ENCODE measurements at regions not wholly inside any gene's neighbourhood (a gene's known extent, or its start where the extent isn't known, plus 50 kb on each side); places are given as distances from the start of the nearest gene placed in this dataset.

DNA sequence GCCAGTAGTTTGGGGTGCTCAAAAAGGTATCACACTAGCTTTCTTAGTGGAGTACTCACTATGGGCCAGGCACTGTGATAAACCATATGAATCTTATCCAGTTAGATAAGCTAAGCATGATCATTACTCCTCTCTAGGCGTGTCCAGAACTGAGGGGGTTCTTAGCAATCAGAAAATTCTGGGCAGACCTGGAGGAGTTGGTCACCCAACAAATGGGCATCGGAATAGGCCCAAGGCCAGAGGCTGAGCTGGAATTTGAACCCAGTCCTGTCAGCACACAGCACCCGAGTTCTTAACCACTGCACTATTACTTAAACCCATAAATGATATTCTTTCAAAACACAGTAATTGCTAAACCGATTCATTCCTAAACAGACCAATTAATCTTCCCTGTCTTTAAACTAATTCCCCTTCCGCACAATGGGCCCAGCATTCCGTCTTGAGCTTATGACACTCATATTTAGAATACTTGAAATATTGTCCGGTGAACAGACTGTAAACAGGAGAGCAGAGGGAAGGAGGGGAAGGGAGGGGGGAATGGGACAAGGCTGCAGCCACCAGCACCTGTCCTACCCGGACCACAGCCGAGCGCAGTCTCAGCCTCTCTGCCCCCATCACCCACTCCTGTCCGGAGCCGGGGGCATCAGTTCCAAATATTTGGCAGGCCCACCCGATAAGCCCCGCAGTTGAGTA lies 113.0 kb upstream of the GADD45A start:
- intact Hi-C loops (cut with DNase I; ENCODE audit: low total_unique reads) = no loop called here
- DNase-seq = no peak
- H3K4me3 ChIP-seq = no peak overlapping the region
- no peak overlapping the region for H3K27ac ChIP-seq
- no peak for TF ChIP-seq POLR2A (IDR thresholded peaks at IDR 0.05)
- no peaks in the 10 kb centered on the region for H3K36me3 ChIP-seq
- H3K4me1 ChIP-seq = no peaks in the 10 kb centered on the region
- H3K27me3 ChIP-seq = no peaks in the 10 kb centered on the region
- no peaks in the 10 kb centered on the region for H3K9me3 ChIP-seq

DNA sequence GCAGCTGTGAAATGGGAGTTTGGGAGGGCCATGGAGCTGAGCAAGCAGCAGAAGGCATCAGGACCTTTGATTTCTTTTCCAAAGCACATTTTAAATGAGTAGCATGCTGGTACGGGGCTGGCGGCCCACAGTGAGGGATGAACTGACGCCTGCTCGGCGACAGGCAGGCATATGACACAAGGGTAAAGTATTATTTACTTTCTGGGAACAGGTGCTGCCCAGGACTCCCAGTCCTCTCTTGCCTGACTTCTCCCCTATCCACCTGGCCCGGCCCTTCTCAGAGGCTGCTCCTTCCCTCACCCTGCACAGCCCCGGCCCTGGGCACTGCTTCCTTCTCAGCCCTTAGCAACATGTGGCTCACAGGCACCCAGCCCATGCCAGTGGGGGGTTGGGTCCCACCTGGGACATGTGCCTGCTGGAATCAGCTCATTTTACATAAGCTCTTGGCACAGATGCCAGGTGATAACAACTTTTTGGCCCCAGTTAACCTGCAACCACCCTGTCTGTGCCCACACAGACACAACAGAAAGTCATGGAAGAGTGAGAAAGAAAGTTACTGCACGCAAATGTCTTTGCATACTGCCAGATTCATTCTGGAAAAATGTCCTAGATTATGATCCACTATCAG lies 112.3 kb upstream of the GADD45A start:
- Histone ChIP-seq H3K9me3 (no peaks in the 10 kb centered on the region), H3K27ac (no peak overlapping the region), H3K4me1 (no peaks in the 10 kb centered on the region), H3K36me3 (no peaks in the 10 kb centered on the region), H3K27me3 (no peaks in the 10 kb centered on the region), H3K4me3 (no peak overlapping the region)
- intact Hi-C loops (cut with DNase I; ENCODE audit: low total_unique reads) = no loop called here
- TF ChIP-seq POLR2A (IDR thresholded peaks at IDR 0.05) = no peak
- TF ChIP-seq, protein P1, sequence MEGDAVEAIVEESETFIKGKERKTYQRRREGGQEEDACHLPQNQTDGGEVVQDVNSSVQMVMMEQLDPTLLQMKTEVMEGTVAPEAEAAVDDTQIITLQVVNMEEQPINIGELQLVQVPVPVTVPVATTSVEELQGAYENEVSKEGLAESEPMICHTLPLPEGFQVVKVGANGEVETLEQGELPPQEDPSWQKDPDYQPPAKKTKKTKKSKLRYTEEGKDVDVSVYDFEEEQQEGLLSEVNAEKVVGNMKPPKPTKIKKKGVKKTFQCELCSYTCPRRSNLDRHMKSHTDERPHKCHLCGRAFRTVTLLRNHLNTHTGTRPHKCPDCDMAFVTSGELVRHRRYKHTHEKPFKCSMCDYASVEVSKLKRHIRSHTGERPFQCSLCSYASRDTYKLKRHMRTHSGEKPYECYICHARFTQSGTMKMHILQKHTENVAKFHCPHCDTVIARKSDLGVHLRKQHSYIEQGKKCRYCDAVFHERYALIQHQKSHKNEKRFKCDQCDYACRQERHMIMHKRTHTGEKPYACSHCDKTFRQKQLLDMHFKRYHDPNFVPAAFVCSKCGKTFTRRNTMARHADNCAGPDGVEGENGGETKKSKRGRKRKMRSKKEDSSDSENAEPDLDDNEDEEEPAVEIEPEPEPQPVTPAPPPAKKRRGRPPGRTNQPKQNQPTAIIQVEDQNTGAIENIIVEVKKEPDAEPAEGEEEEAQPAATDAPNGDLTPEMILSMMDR (IDR thresholded peaks at IDR 0.05) = no peak
- DNase-seq = no peak

DNA sequence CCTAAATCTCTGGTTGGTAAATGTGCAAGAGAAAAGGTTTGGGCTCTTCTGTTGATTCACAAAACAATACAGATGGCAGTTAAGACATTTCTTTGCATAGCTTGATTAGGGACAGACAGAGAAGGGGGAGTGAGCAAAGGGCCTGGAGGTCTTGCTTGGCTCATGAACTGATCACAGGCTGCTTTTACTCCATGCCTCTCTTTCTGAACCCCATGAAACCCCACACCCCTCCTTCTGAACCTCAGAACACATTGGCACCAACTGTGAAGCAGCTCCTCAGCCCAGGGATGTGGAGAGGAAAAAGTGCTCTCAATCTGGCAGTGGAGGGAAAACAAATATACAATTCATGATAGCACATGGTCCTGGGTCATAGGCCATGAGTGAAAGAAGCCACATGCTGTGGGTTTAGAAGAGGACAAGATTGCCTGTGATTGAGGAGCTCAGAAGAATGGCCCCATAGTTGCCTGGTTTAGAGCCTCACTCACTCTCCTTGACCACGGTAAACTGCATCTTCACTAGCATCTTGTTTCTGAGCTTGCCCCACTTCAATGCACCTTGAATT lies 111.6 kb upstream of the GADD45A start:
- intact Hi-C loops (cut with DNase I; ENCODE audit: low total_unique reads) = no loop called here
- no peaks in the 10 kb centered on the region for H3K9me3 ChIP-seq

DNA sequence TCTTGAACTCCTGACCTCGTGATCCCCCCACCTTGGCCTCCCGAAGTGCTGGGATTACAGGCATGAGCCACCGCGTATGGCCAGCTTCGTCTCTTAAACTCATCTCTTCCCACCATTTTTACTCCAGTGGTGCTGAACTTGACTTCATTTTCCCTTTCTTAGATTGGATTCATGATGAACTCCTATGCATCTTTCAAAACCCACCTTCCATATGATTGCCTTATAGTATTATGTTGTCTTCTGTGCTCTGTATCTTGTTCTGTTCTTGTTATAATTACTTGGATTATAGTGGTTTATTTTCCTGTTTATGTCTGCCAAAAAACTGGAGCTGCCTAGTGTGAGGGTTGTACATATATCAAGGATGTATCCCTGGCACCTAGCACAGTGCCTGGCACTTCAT lies 110.8 kb upstream of the GADD45A start:
- TF ChIP-seq POLR2A (IDR thresholded peaks at IDR 0.05) = no peak
- TF ChIP-seq, protein P1 (IDR thresholded peaks at IDR 0.05) = no peak
- no peak overlapping the region for H3K4me3 ChIP-seq
- intact Hi-C loops (cut with DNase I; ENCODE audit: low total_unique reads) = no loop called here

More for the DNA sequence above, 111.6 kb upstream of the GADD45A start:
- Histone ChIP-seq H3K27ac (no peak overlapping the region), H3K4me1 (no peaks in the 10 kb centered on the region), H3K36me3 (no peaks in the 10 kb centered on the region), H3K4me3 (no peak overlapping the region), H3K27me3 (no peaks in the 10 kb centered on the region)
- DNase-seq = no peak
- TF ChIP-seq, protein P1 (IDR thresholded peaks at IDR 0.05) = no peak
- TF ChIP-seq POLR2A (IDR thresholded peaks at IDR 0.05) = no peak

DNA sequence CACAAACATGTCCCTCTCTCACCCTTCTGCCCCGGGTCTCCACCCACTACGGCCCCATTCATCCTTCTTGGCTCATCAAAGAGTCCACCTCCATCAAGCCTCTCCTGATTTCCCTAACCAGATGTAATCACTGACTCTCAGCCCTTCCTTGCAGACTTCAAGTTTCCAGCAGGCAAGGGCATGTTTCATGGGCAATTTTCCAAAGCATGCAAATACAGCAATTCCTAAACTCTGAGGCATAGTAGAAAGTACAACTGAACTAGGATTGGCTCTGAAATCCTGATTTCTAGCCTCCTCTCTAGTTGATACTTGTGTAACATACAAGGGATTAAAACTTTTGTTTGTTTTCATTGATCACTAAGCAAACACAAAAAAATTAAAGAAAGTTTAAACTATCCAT lies 109.1 kb upstream of the GADD45A start:
- Histone ChIP-seq H3K9me3 (no peaks in the 10 kb centered on the region), H3K27me3 (no peaks in the 10 kb centered on the region), H3K36me3 (no peaks in the 10 kb centered on the region), H3K4me1 (no peaks in the 10 kb centered on the region), H3K27ac (no peak overlapping the region), H3K4me3 (no peak overlapping the region)
- intact Hi-C loops (cut with DNase I; ENCODE audit: low total_unique reads) = no loop called here
- DNase-seq = no peak
- TF ChIP-seq POLR2A (IDR thresholded peaks at IDR 0.05) = no peak
- TF ChIP-seq, protein P1 (IDR thresholded peaks at IDR 0.05) = no peak

More for the DNA sequence above, 110.8 kb upstream of the GADD45A start:
- Histone ChIP-seq H3K27me3 (no peaks in the 10 kb centered on the region), H3K36me3 (no peaks in the 10 kb centered on the region), H3K9me3 (no peaks in the 10 kb centered on the region), H3K4me1 (no peaks in the 10 kb centered on the region), H3K27ac (no peak overlapping the region)
- no peak for DNase-seq
